Nephron progenitor cell (in vitro differentiated cells): ENCODE measurements at regions not wholly inside any gene's neighbourhood (a gene's known extent, or its start where the extent isn't known, plus 50 kb on each side); places are given as distances from the start of the nearest gene placed in this dataset.

Source experiments
- DNase-seq: peaks from one replicate; pipeline ENCODE4 v3.0.0; 2021
- H3K27ac Mint-ChIP-seq: 2 replicates; pipeline ENCODE4 v1.8.0; 2021; ENCODE audit warnings: mild to moderate bottlenecking, moderate library complexity, mixed read lengths
- H3K27me3 Mint-ChIP-seq: 2 replicates; pipeline ENCODE4 v1.8.0; 2021; ENCODE audit warnings: mild to moderate bottlenecking, low read depth, mixed read lengths; ENCODE audit not compliant: poor library complexity
- H3K36me3 Mint-ChIP-seq: 2 replicates; pipeline ENCODE4 v1.8.0; 2021; ENCODE audit warnings: low read depth, mixed read lengths
- H3K4me1 Mint-ChIP-seq: 2 replicates; pipeline ENCODE4 v1.8.0; 2021; ENCODE audit warnings: mixed read lengths
- H3K4me3 Mint-ChIP-seq: 2 replicates; pipeline ENCODE4 v1.8.0; 2021; ENCODE audit warnings: mild to moderate bottlenecking, moderate library complexity, mixed read lengths
- H3K9me3 Mint-ChIP-seq: 2 replicates; pipeline ENCODE4 v1.8.0; 2021; ENCODE audit warnings: mild to moderate bottlenecking, moderate library complexity, mixed read lengths
- CTCF ChIP-seq: fragments of 200-600 bp; sonication (generic); IDR thresholded peaks from 2 replicates; pipeline ENCODE4 v1.5.0; 2021; ENCODE audit warnings: antibody characterized with exemption

- TF ChIP-seq CTCF = no peak
- H3K36me3 Mint-ChIP-seq = no peaks in the 10 kb centered on the region
- H3K4me1 Mint-ChIP-seq = peaks cover 17% of the 10 kb centered on the region
- H3K27me3 Mint-ChIP-seq = no peaks in the 10 kb centered on the region
- DNase-seq = no peak
- no peaks in the 10 kb centered on the region for H3K9me3 Mint-ChIP-seq
- peak overlapping the region; percentile 63 for H3K27ac Mint-ChIP-seq
- H3K4me3 Mint-ChIP-seq = peak overlapping the region; percentile 24
Measured at GRCh38 chr14:85308531-85309300, 221.2 kb upstream of the FLRT2 start.

- no peak for TF ChIP-seq CTCF
- no peak for DNase-seq
- Mint-ChIP-seq H3K4me1 (peaks cover 22% of the 10 kb centered on the region), H3K27ac (peak overlapping the region; percentile 3), H3K36me3 (no peaks in the 10 kb centered on the region), H3K4me3 (no peak overlapping the region), H3K9me3 (no peaks in the 10 kb centered on the region), H3K27me3 (no peaks in the 10 kb centered on the region)
Measured at GRCh38 chr14:85310491-85311272, 219.3 kb upstream of the FLRT2 start.

GRCh38 chr14:85313560-85314207 is 216.3 kb upstream of the FLRT2 start:
- no peak for TF ChIP-seq CTCF
- Mint-ChIP-seq H3K9me3 (no peaks in the 10 kb centered on the region), H3K36me3 (no peaks in the 10 kb centered on the region), H3K4me3 (no peak overlapping the region), H3K4me1 (peaks cover 39% of the 10 kb centered on the region), H3K27ac (no peak overlapping the region), H3K27me3 (no peaks in the 10 kb centered on the region)
- DNase-seq = no peak

- no peaks in the 10 kb centered on the region for H3K27me3 Mint-ChIP-seq
- no peaks in the 10 kb centered on the region for H3K9me3 Mint-ChIP-seq
- H3K4me1 Mint-ChIP-seq = peaks cover 33% of the 10 kb centered on the region
- no peak for TF ChIP-seq CTCF
- DNase-seq = no peak
- no peak overlapping the region for H3K4me3 Mint-ChIP-seq
- H3K36me3 Mint-ChIP-seq = no peaks in the 10 kb centered on the region
- H3K27ac Mint-ChIP-seq = no peak overlapping the region
Measured at GRCh38 chr14:85315290-85315689, 214.7 kb upstream of the FLRT2 start.

GRCh38 chr14:85315733-85316290 is 214.1 kb upstream of the FLRT2 start:
- H3K4me1 Mint-ChIP-seq = peaks cover 34% of the 10 kb centered on the region
- no peaks in the 10 kb centered on the region for H3K36me3 Mint-ChIP-seq
- H3K9me3 Mint-ChIP-seq = no peaks in the 10 kb centered on the region
- H3K4me3 Mint-ChIP-seq = no peak overlapping the region
- H3K27me3 Mint-ChIP-seq = no peaks in the 10 kb centered on the region
- no peak overlapping the region for H3K27ac Mint-ChIP-seq
- no peak for DNase-seq
- no peak for TF ChIP-seq CTCF
